Prostate gland (tissue), 2 donors: ENCODE measurements at regions not wholly inside any gene's neighbourhood (a gene's known extent, or its start where the extent isn't known, plus 50 kb on each side); places are given as distances from the start of the nearest gene placed in this dataset.

ENCODE experiments used
- DNase-seq: peaks from one replicate; pipeline ENCODE4 v3.0.0-alpha.2; 2019; ENCODE audit warnings: low spot score
- H3K27ac ChIP-seq, 2 donors: fragments of 200-600 bp; sonication (generic); 2 replicates each; pipeline ENCODE4 v1.5.1; 2017 to 2019
- H3K27me3 ChIP-seq: fragments of 200-600 bp; sonication (generic); replicated peaks from 2 replicates; pipeline ENCODE4 v1.5.1; 2019; ENCODE audit not compliant: insufficient read depth
- H3K36me3 ChIP-seq, 2 donors: fragments of 200-600 bp; sonication (generic); 1 replicate in 1 of 2; 2 replicates in 1 of 2; pipeline versions ENCODE4 v1.5.1 to v1.8.1; 2017 to 2019
- H3K4me1 ChIP-seq: fragments of 200-600 bp; sonication (generic); replicated peaks from 2 replicates; pipeline ENCODE4 v1.5.1; 2019
- H3K4me3 ChIP-seq, 2 donors: fragments of 200-600 bp; sonication (generic); 2 replicates each; pipeline ENCODE4 v1.5.1; 2017 to 2019
- H3K9me3 ChIP-seq: fragments of 200-600 bp; sonication (generic); 2 replicates; pipeline ENCODE4 v1.5.1; 2017
- POLR2A ChIP-seq: fragments of 450-650 bp; IDR thresholded peaks from one replicate; pipeline ENCODE4 v1.6.1; 2016; ENCODE audit warnings: antibody characterized with exemption, mild to moderate bottlenecking
- POLR2AphosphoS5 ChIP-seq: sonication (generic); formaldehyde crosslinking; IDR thresholded peaks from one replicate; pipeline ENCODE4 v1.6.1; 2017; ENCODE audit warnings: antibody characterized with exemption
- WGBS: methylation state at CpG from one replicate; pipeline ENCODE4 v1.1.5; 2018; 5-methylcytosine and 5-hydroxymethylcytosine counted together
- intact Hi-C: fragments of 100-400 bp; cut with DNase I; formaldehyde crosslinking; loops from one replicate; pipeline ENCODE4 v1.14.2; 2022
- TF ChIP-seq, protein P1 (sequence below), 4 experiments: fragments of 200-600 bp in 2 of 4; fragments of 450-650 bp in 2 of 4; sonication (generic) in 2 of 4; IDR thresholded peaks; 1 replicate in 3 of 4; 2 replicates in 1 of 4; pipeline ENCODE4 v1.5.1; 2016 to 2019; ENCODE audit warnings: antibody characterized with exemption in 4 of 4, mild to moderate bottlenecking in 2 of 4, moderate library complexity in 2 of 4

DNA sequence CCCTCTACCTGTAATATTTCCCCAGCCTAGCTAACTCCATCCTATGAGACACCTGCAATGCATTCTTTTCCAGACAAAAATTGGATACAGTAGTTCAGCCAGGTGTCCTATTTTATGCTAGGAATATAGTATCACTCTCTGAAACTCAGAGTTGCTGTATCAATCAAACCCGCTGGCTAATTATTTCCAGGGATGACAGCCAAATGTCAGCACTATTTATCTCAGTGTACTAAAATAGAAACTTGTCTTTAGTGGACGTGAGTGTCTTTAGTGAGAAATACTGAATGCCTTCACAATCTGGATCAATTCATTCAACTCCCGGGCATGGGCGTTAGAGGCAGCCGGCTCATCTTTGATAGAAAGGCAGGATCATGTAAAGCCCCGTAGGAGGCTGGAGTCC is 196.2 kb downstream of the RBM46 start:
- intact Hi-C loops, result no loop called here
- WGBS, result 83% methylated on average over 6 of the region's 6 CpGs
- Histone ChIP-seq H3K9me3 (no peaks in the 10 kb centered on the region), H3K27me3 (no peaks in the 10 kb centered on the region), H3K4me3 (no peak overlapping the region), H3K36me3 (no peaks in the 10 kb centered on the region), H3K4me1 (no peaks in the 10 kb centered on the region), H3K27ac (no peak overlapping the region)
- DNase-seq, result no peak
- TF ChIP-seq POLR2A (no peak), POLR2AphosphoS5 (no peak)
- TF ChIP-seq, protein P1, sequence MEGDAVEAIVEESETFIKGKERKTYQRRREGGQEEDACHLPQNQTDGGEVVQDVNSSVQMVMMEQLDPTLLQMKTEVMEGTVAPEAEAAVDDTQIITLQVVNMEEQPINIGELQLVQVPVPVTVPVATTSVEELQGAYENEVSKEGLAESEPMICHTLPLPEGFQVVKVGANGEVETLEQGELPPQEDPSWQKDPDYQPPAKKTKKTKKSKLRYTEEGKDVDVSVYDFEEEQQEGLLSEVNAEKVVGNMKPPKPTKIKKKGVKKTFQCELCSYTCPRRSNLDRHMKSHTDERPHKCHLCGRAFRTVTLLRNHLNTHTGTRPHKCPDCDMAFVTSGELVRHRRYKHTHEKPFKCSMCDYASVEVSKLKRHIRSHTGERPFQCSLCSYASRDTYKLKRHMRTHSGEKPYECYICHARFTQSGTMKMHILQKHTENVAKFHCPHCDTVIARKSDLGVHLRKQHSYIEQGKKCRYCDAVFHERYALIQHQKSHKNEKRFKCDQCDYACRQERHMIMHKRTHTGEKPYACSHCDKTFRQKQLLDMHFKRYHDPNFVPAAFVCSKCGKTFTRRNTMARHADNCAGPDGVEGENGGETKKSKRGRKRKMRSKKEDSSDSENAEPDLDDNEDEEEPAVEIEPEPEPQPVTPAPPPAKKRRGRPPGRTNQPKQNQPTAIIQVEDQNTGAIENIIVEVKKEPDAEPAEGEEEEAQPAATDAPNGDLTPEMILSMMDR (IDR thresholded peaks at IDR 0.05), result no peak

DNA sequence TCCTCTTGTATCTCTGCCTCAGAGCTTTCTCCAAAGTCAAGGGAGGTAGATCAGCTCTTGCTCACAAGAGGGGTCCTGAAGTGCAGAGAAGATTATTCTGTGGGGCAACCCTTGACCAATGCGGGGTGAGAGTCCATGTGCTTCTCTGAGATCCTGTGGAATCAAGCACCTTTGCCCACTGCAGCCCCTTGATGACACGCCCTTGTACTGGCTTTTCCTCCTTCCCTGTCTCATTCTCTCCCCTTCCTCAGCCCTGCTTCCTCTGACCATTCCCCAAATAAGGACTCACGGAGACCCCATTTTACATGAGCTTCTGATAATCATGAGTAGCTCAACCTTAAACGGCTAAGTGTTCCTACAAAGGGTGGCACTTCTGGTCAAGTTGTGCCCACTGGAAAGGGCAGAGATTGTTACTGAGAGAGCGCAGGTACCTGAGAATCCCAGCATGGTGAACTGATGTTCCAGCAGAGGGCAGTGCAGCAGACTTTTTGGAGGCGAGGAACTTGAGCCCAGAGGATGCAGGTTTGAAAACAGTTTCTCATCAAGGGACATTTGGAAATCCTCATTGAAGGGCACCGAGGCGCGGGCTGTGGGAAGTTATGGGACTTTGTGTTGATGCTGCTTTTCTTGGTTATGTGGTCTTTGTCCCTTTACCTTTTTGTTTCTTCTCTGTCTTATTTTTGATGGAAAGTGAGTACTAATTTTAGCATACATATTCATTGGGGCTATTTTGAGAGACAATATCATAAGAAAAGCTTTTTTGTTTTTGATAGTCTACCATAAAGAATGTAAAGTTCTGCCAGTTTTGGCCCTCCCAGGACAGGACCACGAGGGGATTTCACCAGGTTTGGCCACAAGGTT is 201.3 kb downstream of the RBM46 start:
- peak; percentile 17 for DNase-seq
- H3K9me3 ChIP-seq, result no peaks in the 10 kb centered on the region
- H3K4me3 ChIP-seq, result no peak overlapping the region
- TF ChIP-seq, protein P1 (IDR thresholded peaks at IDR 0.05), result peak; percentile 35 to 57 (median 47)
- TF ChIP-seq POLR2AphosphoS5 (no peak), POLR2A (no peak)
- no peak overlapping the region for H3K27ac ChIP-seq
- H3K36me3 ChIP-seq, result no peaks in the 10 kb centered on the region
- 22% methylated on average over 10 of the region's 10 CpGs for WGBS
- intact Hi-C loops, result loop anchor here (5.0 kb wide), 1 partner anchor 370 kb away; no protein-coding TSS in a partner anchor
- H3K27me3 ChIP-seq, result no peaks in the 10 kb centered on the region
- no peaks in the 10 kb centered on the region for H3K4me1 ChIP-seq

DNA sequence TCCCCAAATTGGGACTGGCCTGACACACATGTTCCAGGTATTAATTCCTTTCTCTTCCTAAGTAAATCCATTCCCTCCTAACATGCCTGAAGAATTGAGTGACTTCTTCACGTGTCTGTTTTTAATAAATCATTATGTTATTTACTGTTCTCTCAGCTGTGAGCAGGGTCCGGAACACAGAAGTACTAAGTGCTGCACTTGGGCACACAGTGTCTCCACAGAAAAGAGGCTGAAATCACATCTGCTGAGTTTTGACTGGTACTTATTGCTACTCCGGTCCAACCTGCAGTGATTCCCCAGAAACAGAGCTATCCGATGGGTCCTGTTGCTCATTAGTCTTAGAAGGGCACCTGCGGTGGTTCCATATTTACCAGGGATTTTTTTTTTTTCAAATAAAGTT is 202.6 kb downstream of the RBM46 start:
- no peak for DNase-seq
- Histone ChIP-seq H3K4me3 (no peak overlapping the region), H3K27me3 (no peaks in the 10 kb centered on the region), H3K27ac (no peak overlapping the region), H3K9me3 (no peaks in the 10 kb centered on the region), H3K4me1 (no peaks in the 10 kb centered on the region), H3K36me3 (no peaks in the 10 kb centered on the region)
- intact Hi-C loops, result loop anchor here (5.0 kb wide), 1 partner anchor 369 kb away; no protein-coding TSS in a partner anchor
- no peak for TF ChIP-seq POLR2AphosphoS5
- TF ChIP-seq, protein P1 (IDR thresholded peaks at IDR 0.05), result no peak
- WGBS, result 90% methylated on average over 5 of the region's 5 CpGs

DNA sequence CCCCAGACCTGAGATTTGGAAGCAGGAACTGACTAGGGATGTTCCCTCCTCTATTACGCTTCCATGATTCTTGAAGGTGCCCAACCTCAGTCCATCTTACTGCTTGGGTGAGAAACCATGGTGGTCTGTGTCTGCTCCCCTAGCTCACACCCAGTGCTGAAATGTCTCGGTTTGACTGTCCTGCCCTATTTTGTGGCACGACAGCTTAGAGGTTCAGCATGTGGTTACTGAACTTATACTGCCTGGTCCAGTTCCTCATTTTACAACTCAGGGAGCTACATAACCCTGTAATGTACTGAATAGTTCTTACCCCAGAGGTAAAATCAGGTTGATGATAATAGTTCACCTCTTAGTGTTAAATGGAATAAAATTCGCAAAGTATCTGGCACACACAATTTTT is 203.1 kb downstream of the RBM46 start:
- Histone ChIP-seq H3K4me3 (no peak overlapping the region), H3K9me3 (no peaks in the 10 kb centered on the region), H3K4me1 (no peaks in the 10 kb centered on the region), H3K27ac (no peak overlapping the region), H3K27me3 (no peaks in the 10 kb centered on the region), H3K36me3 (no peaks in the 10 kb centered on the region)
- no peak for DNase-seq
- TF ChIP-seq, protein P1 (IDR thresholded peaks at IDR 0.05), result no peak
- TF ChIP-seq POLR2A (no peak), POLR2AphosphoS5 (no peak)
- WGBS, result 94% methylated on average over 4 of the region's 4 CpGs
- intact Hi-C loops, result loop anchor here (5.0 kb wide), 1 partner anchor 368 kb away; no protein-coding TSS in a partner anchor

DNA sequence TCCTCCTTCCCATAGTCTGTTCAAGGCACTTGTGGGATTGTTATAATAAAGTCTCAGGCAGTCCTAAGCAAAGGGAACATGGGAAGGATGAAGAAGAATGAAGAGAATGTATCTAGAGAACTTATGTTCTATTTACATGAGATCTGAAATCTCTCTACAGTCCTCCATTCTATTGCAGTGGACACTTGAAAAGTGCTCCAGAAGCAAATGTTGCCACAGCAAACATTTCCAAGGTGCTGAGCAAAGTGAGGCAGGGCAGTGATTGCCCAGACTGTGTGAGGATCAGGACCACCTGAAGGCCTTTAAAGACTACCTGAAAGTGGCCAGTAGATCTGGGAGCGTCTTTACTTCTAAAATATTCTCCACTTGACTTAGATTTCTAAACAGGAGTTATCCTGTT is 203.5 kb downstream of the RBM46 start:
- no peaks in the 10 kb centered on the region for H3K27me3 ChIP-seq
- intact Hi-C loops, result loop anchor here (5.0 kb wide), 1 partner anchor 368 kb away; no protein-coding TSS in a partner anchor
- no peaks in the 10 kb centered on the region for H3K36me3 ChIP-seq
- no peaks in the 10 kb centered on the region for H3K4me1 ChIP-seq
- TF ChIP-seq POLR2AphosphoS5 (no peak), POLR2A (no peak)
- TF ChIP-seq, protein P1 (IDR thresholded peaks at IDR 0.05), result no peak
- no peak overlapping the region for H3K27ac ChIP-seq
- H3K9me3 ChIP-seq, result no peaks in the 10 kb centered on the region
- DNase-seq, result no peak
- H3K4me3 ChIP-seq, result no peak overlapping the region
- 97% methylated on average over 1 of the region's 1 CpG for WGBS
